Mesothelial cell of epicardium (in vitro differentiated cells): ENCODE measurements at regions not wholly inside any gene's neighbourhood (a gene's known extent, or its start where the extent isn't known, plus 50 kb on each side); places are given as distances from the start of the nearest gene placed in this dataset.
"Not testable (repeated sequence)": the region's sequence is repeated elsewhere in the genome, so short reads cannot be mapped to it uniquely, and the experiment has no call there.

Experiments used
- DNase-seq, 2 experiments: peaks; one replicate each; pipeline ENCODE4 v3.0.0; 2021; ENCODE audit warnings: low spot score in 2 of 2; ENCODE audit not compliant: unreplicated experiment in 2 of 2
- H3K27ac Mint-ChIP-seq: 2 replicates; pipeline ENCODE4 v1.8.0; 2021; ENCODE audit warnings: mixed read lengths
- H3K27me3 Mint-ChIP-seq: 2 replicates; pipeline ENCODE4 v1.8.0; 2021; ENCODE audit warnings: low read depth, mixed read lengths
- H3K36me3 Mint-ChIP-seq: 2 replicates; pipeline ENCODE4 v1.8.0; 2021; ENCODE audit warnings: mixed read lengths
- H3K4me1 Mint-ChIP-seq: 2 replicates; pipeline ENCODE4 v1.8.0; 2021; ENCODE audit warnings: mixed read lengths
- H3K4me3 Mint-ChIP-seq: 2 replicates; pipeline ENCODE4 v1.8.0; 2021; ENCODE audit warnings: mild to moderate bottlenecking, moderate library complexity, mixed read lengths
- H3K9me3 Mint-ChIP-seq: 2 replicates; pipeline ENCODE4 v1.8.0; 2021; ENCODE audit warnings: mixed read lengths
- CTCF ChIP-seq: fragments of 200-600 bp; sonication (generic); IDR thresholded peaks from one replicate; pipeline ENCODE4 v1.5.0; 2021; ENCODE audit warnings: antibody characterized with exemption; ENCODE audit not compliant: unreplicated experiment

- DNase-seq, result not testable (repeated sequence)
Observed at GRCh38 chr16:88268186-88268970, 114.4 kb upstream of the ZNF469 start.

GRCh38 chr16:88270171-88270790 lies 112.5 kb upstream of the ZNF469 start:
- not testable (repeated sequence) for DNase-seq, H3K9me3 Mint-ChIP-seq, H3K27ac Mint-ChIP-seq, H3K4me3 Mint-ChIP-seq, H3K27me3 Mint-ChIP-seq, H3K36me3 Mint-ChIP-seq
- H3K4me1 Mint-ChIP-seq, result peaks cover 27% of the 10 kb centered on the region

More at GRCh38 chr16:88268186-88268970, 114.4 kb upstream of the ZNF469 start:
- H3K4me3 Mint-ChIP-seq, H3K36me3 Mint-ChIP-seq, H3K9me3 Mint-ChIP-seq, H3K27me3 Mint-ChIP-seq, H3K27ac Mint-ChIP-seq: not testable (repeated sequence)
- peaks cover 22% of the 10 kb centered on the region for H3K4me1 Mint-ChIP-seq

- H3K9me3 Mint-ChIP-seq, H3K27me3 Mint-ChIP-seq, H3K27ac Mint-ChIP-seq, DNase-seq, H3K36me3 Mint-ChIP-seq, H3K4me3 Mint-ChIP-seq: not testable (repeated sequence)
- H3K4me1 Mint-ChIP-seq, result peaks cover 24% of the 10 kb centered on the region
Observed at GRCh38 chr16:88271296-88271695, 111.5 kb upstream of the ZNF469 start.

GRCh38 chr16:88271776-88272175 lies 111.0 kb upstream of the ZNF469 start:
- H3K27me3 Mint-ChIP-seq, H3K9me3 Mint-ChIP-seq, H3K27ac Mint-ChIP-seq, H3K4me3 Mint-ChIP-seq, H3K36me3 Mint-ChIP-seq, DNase-seq: not testable (repeated sequence)
- peaks cover 21% of the 10 kb centered on the region for H3K4me1 Mint-ChIP-seq

- peaks cover 17% of the 10 kb centered on the region for H3K4me1 Mint-ChIP-seq
- DNase-seq, H3K27ac Mint-ChIP-seq, H3K9me3 Mint-ChIP-seq, H3K27me3 Mint-ChIP-seq, H3K36me3 Mint-ChIP-seq, H3K4me3 Mint-ChIP-seq: not testable (repeated sequence)
Observed at GRCh38 chr16:88272437-88272836, 110.3 kb upstream of the ZNF469 start.

GRCh38 chr16:88274126-88274750 lies 108.5 kb upstream of the ZNF469 start:
- not testable (repeated sequence) for DNase-seq, H3K36me3 Mint-ChIP-seq, H3K9me3 Mint-ChIP-seq, H3K27me3 Mint-ChIP-seq
- peak overlapping the region; percentile 6 for H3K4me3 Mint-ChIP-seq
- peaks cover 17% of the 10 kb centered on the region for H3K4me1 Mint-ChIP-seq
- peak overlapping the region; percentile 92 for H3K27ac Mint-ChIP-seq

- Mint-ChIP-seq H3K36me3 (no peaks in the 10 kb centered on the region), H3K9me3 (no peaks in the 10 kb centered on the region), H3K27ac (peak overlapping the region; percentile 92), H3K4me1 (peaks cover 17% of the 10 kb centered on the region), H3K4me3 (peak overlapping the region; percentile 6), H3K27me3 (no peaks in the 10 kb centered on the region)
- no peak for TF ChIP-seq CTCF
- DNase-seq, result peak in 1 of 2 experiments; percentile 58
Observed at GRCh38 chr16:88274847-88275246, 107.9 kb upstream of the ZNF469 start.

- H3K36me3 Mint-ChIP-seq, H3K9me3 Mint-ChIP-seq, H3K27me3 Mint-ChIP-seq, DNase-seq, H3K4me3 Mint-ChIP-seq: not testable (repeated sequence)
- H3K27ac Mint-ChIP-seq, result peak overlapping the region; percentile 92
- peaks cover 17% of the 10 kb centered on the region for H3K4me1 Mint-ChIP-seq
Observed at GRCh38 chr16:88275336-88276122, 107.2 kb upstream of the ZNF469 start.

- not testable (repeated sequence) for H3K4me3 Mint-ChIP-seq, H3K36me3 Mint-ChIP-seq, DNase-seq, H3K9me3 Mint-ChIP-seq, H3K27me3 Mint-ChIP-seq, H3K27ac Mint-ChIP-seq
- peaks cover 17% of the 10 kb centered on the region for H3K4me1 Mint-ChIP-seq
Observed at GRCh38 chr16:88276123-88276588, 106.6 kb upstream of the ZNF469 start.
